Erythroblast (primary cell): ENCODE measurements at regions not wholly inside any gene's neighbourhood (a gene's known extent, or its start where the extent isn't known, plus 50 kb on each side); places are given as distances from the start of the nearest gene placed in this dataset.

Experiments used
- GATA1 ChIP-seq: IDR thresholded peaks from 2 replicates; pipeline ENCODE4 v1.6.1; 2011; ENCODE audit warnings: low read depth, mild to moderate bottlenecking, control low read depth, low read length, moderate library complexity
- POLR2A ChIP-seq: IDR thresholded peaks from 2 replicates; pipeline ENCODE4 v1.6.1; 2011; ENCODE audit warnings: mild to moderate bottlenecking, low read length

DNA sequence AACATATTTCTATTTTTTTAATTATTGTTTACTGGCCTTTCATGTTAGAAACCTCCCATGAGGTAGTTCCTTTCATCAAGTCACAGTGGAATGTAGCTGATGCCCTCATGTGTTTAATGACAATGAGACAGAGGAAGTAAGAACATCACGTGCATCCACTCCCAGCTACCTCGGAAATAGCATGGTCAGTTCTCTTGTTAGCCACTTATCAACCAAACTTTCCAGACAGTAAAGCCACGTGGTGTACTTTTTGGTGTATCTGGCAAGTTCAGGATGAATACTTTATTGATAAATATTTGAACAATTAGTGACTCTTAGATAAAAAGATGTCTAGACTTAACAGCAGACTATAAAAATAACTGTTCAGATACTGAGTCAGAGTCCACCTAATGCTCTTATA lies 781.7 kb downstream of the MECOM start:
- TF ChIP-seq POLR2A (no peak), GATA1 (no peak)
